ENCODE measurements at regions not wholly inside any gene's neighbourhood (a gene's known extent, or its start where the extent isn't known, plus 50 kb on each side); places are given as distances from the start of the nearest gene placed in this dataset.

DNA sequence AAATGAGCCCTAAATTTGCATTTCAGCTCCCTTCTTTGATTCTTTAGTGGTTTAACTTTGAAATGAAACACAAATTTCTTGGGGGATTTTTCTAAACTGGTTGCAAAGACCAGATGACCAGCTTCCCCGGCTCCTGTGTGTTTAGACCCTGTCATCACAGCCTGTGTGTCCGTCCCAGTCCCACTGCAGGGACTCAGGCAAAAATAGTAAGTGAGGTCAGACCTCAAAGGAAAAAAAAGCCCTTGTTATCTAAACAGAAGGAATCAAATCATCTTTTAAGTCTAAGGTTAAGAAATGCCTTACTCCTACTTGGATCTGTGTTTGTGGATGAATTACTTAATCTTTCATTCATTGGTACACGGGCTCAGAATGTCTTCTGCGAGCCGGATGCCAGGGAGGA lies 423.7 kb downstream of the LPIN1 start:
- no peak for DNase-seq (ENCODE audit: low read depth)
- no peak overlapping the region for H3K4me3 ChIP-seq (ENCODE audit: low read depth, low read length)

DNA sequence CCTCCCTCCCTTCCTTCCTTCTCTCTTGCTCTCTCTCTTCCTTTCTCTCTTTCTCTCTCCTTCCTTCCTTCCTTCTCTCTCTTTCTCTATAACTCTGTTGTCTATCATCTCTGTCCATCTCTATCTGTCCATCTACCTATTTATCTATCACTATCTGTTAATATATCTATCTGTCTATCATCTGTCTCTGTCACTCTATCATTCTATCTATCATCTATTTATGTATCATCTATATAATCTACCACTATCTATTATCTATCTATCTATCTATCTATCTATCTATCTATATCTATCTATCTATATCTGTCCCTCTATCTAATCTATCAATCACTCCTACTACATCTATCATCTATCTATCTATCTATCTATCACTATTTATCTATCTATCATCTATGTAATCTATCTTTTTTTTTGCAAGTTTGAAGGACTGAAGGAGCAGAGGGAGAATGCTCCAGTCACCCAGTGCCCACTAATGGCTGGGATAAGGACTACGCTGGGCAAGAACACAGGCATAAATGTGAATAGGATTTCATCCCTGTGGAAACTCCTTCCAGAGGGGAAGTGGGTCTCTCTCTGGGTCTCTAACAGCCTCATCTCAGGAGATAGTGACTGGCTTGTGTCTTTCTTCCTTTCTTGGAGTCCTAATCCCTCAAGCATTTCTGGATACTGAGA lies 427.0 kb downstream of the LPIN1 start:
- DNase-seq (ENCODE audit: low read depth): no peak
- no peak overlapping the region for H3K4me3 ChIP-seq (ENCODE audit: low read depth, low read length)

DNA sequence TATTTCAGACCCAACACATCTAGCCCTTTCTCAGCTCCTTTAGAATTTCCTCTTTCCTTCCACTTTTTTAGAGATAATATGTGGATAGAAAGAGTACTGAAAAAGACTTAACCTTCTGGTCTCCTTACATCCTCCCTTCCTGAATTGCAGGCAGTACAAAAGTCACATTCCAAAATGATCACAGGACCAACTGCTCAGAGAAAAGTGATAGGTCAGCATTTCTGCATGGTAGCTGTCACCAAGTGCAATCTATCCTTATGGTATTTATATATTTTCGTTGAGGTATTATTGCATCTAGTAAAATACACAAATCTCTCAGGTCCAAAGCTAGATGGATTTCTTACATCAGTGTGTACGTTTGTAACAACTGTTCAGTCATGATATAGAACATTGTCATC lies 427.5 kb downstream of the LPIN1 start:
- DNase-seq (ENCODE audit: low read depth): no peak
- H3K4me3 ChIP-seq (ENCODE audit: low read depth, low read length): no peak overlapping the region

DNA sequence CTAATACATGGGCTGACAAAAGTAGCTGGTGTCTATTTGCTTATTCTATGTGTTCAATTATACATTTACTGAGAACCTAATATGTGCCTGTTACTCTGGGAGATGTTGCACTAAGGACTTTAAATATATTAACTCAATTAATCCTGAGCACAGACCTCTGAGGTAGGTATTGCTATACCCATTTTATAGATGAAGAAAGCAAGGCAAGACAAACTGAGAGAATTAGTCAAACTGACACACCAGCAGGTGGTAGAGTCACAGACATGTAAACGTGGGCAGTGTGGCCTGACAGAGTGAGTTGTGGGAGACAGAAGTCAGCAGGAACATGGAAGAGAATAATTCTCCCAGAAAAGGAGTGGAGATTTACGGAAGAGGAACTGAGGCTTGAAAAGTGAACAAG lies 428.9 kb downstream of the LPIN1 start:
- H3K4me3 ChIP-seq (ENCODE audit: low read depth, low read length): no peak overlapping the region
- DNase-seq (ENCODE audit: low read depth): no peak

DNA sequence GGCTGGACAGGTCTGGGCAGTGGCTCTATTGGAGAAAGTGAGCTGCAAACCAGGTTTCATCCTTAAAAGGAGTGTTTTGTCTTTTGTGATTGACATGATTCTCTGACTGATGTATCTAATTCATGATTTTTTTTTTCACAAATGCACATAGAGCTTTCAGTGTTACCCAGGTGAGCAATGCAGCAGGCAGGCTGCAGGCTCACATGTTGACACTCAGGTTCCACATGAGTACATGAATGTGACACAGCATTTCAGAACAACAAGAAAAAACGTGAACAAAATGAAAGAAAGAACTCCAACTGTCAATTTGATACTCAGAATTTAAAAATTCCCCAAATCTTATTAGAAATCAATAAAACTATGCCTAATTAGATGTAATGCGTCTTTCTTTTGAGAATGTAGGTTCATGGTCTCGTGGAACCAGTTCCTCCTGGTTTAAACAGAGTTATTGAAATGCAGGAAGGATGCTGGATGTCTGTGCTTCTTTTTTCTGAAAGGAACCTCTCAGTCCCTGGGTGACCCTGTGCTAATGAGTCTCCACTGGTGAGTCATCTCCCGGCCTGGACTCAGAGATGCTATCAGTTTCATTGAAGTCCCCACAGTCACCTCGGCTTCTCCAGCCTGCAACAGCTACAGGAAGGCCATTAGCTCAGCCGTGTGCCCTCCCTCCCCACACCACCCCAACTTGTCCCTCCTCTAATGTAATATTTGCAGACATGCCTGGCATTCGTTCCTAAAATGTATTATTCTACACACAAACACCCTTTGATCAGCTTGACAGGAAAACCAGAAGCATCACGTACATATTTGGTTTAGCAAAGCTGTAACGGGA lies 430.4 kb downstream of the LPIN1 start:
- H3K4me3 ChIP-seq (ENCODE audit: low read depth, low read length): no peak overlapping the region
- DNase-seq (ENCODE audit: low read depth): peak; percentile 17

DNA sequence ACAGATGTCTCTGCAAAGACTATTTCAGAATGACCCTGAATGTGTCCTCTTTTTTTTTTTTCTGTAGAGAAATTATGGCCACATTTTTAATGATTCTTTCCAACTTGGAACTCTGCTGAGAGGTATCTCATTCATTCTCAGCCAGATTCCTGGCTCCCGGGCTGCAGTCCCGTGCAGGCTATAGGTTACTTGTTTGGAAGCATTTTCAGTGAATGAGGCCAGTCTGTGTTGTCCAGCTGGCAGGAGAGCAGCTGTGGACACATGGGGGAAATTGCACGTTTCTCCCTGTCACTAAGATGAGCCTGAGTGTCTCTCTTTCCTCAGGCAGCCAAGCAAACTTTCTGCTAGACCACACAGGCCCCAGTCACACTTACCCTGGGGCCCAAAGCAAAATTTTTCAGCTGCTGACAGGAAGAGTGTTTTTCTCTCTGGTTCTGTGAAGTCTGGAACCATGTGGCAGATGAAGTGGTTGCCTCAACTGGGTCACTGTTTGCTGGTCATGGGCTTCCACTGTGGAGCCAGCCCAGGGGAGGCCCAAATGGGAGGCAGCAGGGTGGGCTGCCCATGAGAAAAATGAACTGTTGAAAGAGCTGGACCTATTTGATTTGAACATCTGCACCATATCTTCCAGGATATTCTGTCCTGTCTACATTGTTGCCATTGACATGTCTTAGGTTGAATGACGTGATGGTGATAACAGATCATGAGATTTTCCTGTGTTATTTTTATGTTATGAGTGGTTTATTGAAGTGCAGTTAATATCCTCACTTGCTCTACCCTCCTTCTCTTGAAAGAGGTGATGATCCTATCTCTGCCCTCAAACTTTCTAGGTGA lies 431.2 kb downstream of the LPIN1 start:
- DNase-seq (ENCODE audit: low read depth): peak; percentile 45
- no peak overlapping the region for H3K4me3 ChIP-seq (ENCODE audit: low read depth, low read length)

DNA sequence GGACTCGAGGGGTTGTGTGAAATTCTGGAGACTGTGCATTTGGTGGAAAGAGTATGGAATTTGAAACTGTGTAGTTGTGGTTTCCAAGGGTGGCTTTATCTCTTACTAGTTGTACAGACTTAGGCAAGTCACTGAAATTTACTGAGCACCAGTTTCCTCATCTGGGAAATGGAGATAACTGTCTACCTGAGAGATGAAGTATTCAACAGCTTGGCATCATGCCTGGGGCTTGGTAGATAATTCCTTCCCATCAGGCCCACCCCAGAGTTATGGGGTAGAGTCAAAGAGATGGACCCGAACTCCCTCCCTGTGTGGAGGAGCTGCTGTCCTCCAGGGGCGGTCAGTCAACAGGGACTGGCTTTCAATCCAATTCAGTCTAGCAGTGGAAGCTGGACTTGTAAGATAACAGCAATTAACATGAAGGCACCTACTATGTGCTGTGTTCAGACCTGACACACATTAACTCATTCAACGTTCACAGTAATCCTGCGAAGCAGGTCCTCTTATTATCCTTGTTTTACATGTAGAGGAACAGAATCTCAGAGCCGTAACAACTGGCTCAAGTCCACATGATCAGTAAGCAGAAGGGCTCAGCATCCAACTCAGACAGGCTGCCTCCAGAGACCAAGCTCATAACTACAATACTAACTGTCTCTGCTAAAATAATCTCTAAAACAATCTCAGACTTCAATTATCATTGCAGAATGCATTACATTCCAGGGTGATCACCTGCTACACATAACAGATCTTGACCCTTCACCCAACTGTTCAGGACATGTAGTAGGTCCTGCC lies 432.1 kb downstream of the LPIN1 start:
- DNase-seq (ENCODE audit: low read depth): no peak
- no peak overlapping the region for H3K4me3 ChIP-seq (ENCODE audit: low read depth, low read length)

DNA sequence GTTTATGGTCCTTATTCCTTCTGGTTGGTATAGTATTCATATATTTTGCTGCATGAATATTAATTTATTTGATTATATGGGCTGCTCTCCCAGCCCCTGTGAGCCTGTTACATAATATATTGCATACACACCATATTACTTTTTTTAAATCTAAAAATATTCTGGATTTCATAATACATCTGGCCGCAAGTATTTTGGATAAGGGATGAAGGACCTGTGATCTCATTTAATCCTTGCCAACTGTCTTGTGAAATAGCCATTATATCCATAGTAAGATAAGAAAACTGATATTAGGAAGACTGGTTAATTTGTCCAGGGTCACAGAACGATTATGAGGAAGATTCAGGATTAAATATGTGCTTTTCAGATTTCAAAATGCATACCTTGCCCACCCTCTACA lies 433.6 kb downstream of the LPIN1 start:
- no peak for DNase-seq (ENCODE audit: low read depth)
- H3K4me3 ChIP-seq (ENCODE audit: low read depth, low read length): no peak overlapping the region

DNA sequence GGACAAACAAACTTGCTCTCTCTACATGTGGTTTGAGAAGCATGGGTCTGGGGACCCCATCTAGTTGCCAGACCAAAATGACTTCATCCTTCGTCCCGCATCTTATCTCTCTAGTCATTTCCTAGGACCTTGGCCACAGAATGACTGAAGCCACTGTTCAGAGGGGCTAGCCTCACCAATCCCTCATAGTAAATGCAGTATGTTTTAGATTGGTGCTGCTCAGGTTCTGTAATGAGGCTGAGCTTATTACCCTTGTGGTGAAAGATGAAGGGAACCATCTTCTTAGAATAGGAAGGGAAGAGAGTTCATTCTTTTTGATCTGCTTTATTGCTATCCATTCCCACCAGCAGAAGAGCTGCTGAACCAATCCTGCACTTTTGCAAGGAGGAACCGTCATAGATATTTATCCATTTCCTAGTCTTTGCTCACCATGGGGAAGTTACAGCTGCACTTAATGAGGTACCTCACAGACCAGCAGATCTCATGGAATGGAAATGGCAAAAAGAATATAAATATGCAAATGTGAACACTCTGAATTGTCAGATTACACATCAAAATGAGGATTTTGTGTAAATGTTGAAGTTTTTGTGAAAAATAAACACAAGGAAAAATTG lies 436.7 kb downstream of the LPIN1 start:
- H3K4me3 ChIP-seq (ENCODE audit: low read depth, low read length): no peak overlapping the region
- DNase-seq (ENCODE audit: low read depth): no peak

DNA sequence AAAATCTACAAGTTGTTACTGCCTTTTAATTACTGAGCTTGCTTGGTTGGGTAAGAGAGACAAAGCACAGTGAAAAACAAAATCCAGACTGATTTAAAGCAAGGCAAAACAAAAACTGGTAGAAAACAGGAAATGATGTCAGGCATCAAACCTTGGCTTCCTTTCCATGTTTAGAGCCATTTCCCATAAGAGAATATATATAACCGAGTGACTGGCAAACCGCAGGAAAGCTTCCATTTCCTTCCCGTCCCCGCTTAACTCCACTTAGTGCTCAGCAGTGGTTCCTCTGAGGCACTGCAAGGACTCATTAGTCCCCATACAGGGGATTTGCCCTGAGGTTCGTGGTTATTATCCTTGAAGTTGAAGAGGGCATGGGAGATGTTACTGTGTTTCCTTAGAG lies 446.3 kb downstream of the LPIN1 start:
- no peak overlapping the region for H3K4me3 ChIP-seq (ENCODE audit: low read depth, low read length)

DNA sequence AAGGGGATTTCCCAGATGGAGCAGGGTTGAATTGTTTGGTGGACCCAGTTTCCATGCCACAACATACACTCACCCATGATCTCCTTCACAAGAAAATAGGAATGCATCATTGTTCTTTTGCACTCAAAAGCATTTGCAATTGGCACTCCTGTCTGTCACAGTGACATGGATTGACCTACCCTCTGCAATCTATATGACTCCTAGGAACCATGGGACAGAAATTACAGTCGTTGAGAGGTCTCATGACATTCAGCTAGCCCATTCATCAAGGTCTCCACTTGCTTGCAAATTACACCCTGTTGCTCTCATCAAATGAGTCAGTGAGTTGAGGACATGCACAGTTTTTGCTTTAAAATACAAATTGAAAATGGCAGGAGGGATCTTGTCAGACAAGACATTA lies 448.5 kb downstream of the LPIN1 start:
- no peak for DNase-seq (ENCODE audit: low read depth)
- no peak overlapping the region for H3K4me3 ChIP-seq (ENCODE audit: low read depth, low read length)

More for the DNA sequence above, 446.3 kb downstream of the LPIN1 start:
- no peak for DNase-seq (ENCODE audit: low read depth)

DNA sequence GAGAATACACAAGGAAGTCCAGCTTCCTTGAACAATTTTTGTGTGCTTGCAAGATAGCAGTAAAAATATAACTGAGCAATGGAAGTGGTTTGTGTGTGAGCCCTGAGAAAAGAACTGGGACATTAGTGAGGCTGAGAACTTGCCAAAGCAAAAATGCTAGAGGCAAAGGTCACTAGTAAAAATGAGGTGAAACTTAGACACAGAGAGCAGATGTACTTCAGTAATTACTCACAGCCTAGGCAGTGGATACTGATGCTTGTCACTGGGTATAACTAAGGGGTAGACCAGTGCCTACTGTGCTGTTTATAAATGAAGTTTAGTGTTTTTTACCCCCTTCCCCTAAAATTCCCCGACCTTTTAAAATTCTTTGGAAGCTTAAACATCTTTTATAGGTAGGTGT lies 450.1 kb downstream of the LPIN1 start:
- peak; percentile 24 for DNase-seq (ENCODE audit: low read depth)
- no peak overlapping the region for H3K4me3 ChIP-seq (ENCODE audit: low read depth, low read length)

DNA sequence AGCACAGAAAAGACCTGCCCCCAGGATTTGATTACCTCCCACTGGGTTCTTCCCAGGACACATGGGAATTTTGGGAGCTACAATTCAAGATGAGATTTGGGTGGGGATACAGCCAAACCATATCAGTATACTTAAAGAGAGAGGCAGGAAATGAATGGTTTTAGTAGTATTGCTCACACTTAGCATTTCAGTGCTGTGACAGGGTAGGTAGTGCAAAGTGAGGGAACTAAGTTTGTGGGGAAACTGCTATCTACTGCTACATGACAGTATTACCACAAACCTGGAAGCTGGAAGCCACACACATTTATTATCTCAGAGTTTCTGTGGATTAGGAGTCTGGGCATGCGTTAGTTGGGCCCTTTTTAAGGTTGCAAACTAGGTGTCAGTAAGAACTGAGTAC lies 450.7 kb downstream of the LPIN1 start:
- no peak for DNase-seq (ENCODE audit: low read depth)
- no peak overlapping the region for H3K4me3 ChIP-seq (ENCODE audit: low read depth, low read length)

DNA sequence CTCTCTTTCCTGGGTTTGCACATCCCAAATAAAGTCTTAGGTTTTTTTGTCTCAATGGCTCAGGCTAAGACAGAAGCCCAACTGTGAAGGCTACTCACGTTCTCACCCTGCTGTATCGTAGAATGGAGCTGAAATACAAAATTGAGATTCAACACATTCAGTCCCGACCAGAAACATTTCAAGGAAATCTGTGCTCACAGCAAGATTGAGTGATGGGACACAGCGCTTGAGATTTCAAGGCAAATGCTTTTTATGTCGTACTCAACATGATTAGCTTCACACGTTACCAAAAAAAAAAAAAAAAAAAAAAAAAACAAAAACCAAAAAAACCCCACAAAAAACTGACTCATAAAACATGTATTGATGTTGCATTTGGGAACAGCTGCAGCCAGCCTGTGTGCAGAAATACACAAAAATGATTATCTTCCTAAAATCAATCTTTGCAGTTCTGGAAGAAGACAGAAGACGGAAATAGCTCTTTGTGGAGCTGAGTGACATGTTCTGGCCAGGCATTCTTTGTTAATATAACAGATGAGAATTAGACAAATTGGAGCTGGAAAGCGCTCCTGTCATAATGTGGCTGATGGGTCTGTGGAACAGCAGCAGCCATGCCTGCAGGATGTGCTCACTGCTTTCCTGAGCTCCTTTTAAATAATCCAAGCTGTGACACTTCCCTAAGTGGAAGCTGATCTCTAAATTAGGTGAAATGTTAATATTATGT lies 453.2 kb downstream of the LPIN1 start:
- no peak overlapping the region for H3K4me3 ChIP-seq (ENCODE audit: low read depth, low read length)

DNA sequence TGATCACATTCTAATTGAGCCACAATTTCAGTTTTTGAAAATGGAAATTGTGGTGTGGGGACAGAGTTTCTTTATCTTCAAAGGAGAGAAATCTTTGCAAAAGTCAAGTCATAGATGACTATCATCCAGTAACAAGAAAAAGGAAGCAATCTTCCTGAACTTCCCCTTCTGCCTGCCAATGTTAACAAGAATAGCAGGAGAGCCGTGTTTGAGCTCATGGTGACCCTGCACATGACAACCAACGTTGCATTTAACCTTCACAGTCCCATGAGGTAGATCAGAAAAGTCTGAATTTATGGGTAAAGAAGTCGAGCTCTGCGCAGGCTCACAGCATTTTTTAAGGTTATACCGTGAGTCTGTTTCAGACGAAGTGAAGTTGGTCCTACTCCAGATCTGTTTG lies 454.9 kb downstream of the LPIN1 start:
- H3K4me3 ChIP-seq (ENCODE audit: low read depth, low read length): no peak overlapping the region
- DNase-seq (ENCODE audit: low read depth): no peak

More for the DNA sequence above, 453.2 kb downstream of the LPIN1 start:
- no peak for DNase-seq (ENCODE audit: low read depth)

DNA sequence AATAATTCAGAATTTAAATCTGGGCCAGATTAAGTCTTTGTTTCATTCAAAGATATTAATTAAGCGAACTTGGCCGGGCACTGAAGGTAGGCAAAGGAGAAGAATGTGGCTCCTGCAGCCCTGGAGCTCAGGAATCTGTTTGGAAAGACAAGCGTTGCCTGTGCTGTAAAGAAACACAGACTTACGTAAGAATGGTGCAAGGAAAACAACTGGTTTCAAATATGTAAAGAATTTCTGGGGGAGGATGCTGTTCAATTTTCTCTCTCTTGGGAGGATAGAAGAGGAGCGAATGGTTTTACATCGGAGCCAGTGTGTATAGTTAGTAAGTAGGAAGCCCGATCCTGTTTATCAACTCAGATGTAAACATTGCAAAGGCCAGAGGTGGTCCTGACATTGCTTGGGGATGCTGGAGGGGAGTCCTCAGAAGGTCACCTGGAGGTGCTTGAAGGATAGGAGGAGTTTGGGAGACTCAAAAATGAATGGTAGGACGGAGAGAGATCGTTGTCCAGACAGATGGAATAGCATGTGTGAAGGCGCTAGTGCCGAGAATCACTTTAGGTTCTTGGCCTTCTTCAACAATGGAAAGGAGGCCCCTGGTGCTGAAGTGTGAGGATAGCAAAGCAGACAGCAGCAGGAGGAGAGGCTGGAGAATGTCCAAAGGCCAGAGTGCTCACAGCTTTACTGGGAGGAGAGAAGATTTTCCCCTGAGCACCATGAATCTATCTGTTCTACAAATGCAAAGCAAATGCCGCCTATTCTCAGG lies 456.1 kb downstream of the LPIN1 start:
- DNase-seq (ENCODE audit: low read depth): peak; percentile 46
- H3K4me3 ChIP-seq (ENCODE audit: low read depth, low read length): no peak overlapping the region

DNA sequence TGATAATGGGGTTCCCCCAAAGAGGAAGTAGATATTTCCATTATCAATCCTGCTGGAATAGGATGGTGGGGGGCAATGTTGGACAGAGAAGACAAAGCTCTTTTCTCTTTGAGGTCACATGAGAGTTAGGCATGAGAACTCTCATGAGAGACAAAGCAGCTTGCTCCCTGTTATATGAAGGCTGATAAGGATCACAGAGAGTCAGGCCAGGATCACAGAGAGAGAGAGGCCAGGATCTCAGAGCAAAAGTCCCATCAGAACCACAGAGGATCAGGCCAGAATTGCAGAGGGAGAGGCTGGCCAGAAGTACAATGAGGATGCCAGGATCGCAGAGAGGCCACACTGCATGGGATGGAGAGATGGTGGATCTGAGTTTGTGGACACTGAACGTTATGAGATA lies 457.1 kb downstream of the LPIN1 start:
- DNase-seq (ENCODE audit: low read depth): no peak
- no peak overlapping the region for H3K4me3 ChIP-seq (ENCODE audit: low read depth, low read length)

DNA sequence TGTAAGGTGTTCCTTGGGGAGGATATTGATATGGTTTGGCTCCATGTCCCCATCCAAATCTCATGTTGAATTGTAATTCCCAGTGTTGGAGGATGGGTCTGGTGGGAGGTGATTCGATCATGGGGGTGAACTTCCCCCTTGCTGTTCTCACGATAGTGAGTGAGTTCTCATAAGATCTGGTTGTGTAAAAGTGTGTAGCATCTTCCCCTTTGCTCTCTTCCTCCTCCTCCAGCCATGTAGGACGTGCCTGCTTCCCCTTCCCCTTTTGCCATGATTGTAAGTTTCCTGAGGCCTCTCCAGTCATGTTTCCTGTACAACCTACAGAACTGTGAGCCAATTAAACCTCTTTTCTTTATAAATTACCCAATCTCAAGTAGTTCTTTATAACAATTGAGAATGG lies 458.7 kb downstream of the LPIN1 start:
- no peak overlapping the region for H3K4me3 ChIP-seq (ENCODE audit: low read depth, low read length)
- DNase-seq (ENCODE audit: low read depth): no peak
